Mucosa of descending colon (tissue), 3 donors: ENCODE measurements at regions not wholly inside any gene's neighbourhood (a gene's known extent, or its start where the extent isn't known, plus 50 kb on each side); places are given as distances from the start of the nearest gene placed in this dataset.

ENCODE experiments used
- ATAC-seq: fragments of 200-7000 bp; cut with Tn5 transposase; one replicate; pipeline ENCODE4 v1.9.1; 2020; ENCODE audit warnings: mild to moderate bottlenecking, moderate library complexity
- DNase-seq, 3 donors: peaks; one replicate each; pipeline ENCODE4 v3.0.0-alpha.2; 2020
- H3K36me3 ChIP-seq: fragments of 200-600 bp; one replicate; pipeline ENCODE4 v1.8.0; 2021; ENCODE audit warnings: low read depth, mild to moderate bottlenecking
- H3K4me1 ChIP-seq: fragments of 200-600 bp; one replicate; pipeline ENCODE4 v1.8.0; 2021; ENCODE audit warnings: low read depth, mild to moderate bottlenecking
- H3K4me3 ChIP-seq: fragments of 200-600 bp; one replicate; pipeline ENCODE4 v1.8.0; 2021; ENCODE audit warnings: mild to moderate bottlenecking
- H3K9me3 ChIP-seq: fragments of 200-600 bp; one replicate; pipeline ENCODE4 v1.8.0; 2021; ENCODE audit warnings: mild to moderate bottlenecking
- intact Hi-C, 2 donors: fragments of 100-400 bp; cut with DNase I in 1 of 2; cut with micrococcal nuclease in 1 of 2; formaldehyde crosslinking; loops; one replicate each; pipeline versions ENCODE4 v1.11.0 to v1.11.1; 2022; cut with DNase I, micrococcal nuclease
- TF ChIP-seq, protein P1 (sequence below): fragments of 200-600 bp; IDR thresholded peaks from one replicate; pipeline ENCODE4 v1.8.0; 2022; ENCODE audit warnings: antibody characterized with exemption, mild to moderate bottlenecking
- donor health status: DM: no; HTN: no; CAD: no; lungs with moderate emphysema.
- donor health status: DM: no; HTN: no; CAD: no.
- donor health status: DM: no; HTN: yes; CAD: no.

DNA sequence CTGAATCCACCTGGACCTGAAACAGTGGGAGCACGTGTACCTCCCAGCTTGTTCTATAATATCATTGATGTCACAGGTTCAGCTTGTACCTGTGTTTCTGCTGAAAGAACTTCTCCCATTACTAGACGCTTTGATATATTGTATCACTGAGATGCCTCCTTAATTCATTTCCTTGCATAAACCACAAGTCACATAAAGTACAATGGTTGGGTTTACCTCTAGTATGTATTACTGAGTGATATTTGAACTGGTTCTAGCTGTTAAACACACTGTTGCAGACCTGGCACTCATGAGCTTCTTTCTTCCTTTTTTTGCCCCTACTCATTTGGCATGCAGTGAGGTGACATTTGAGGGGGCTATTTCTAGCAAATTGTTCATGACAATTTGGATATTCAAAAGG, 106.6 kb upstream of the KLF14 start:
- TF ChIP-seq, protein P1, sequence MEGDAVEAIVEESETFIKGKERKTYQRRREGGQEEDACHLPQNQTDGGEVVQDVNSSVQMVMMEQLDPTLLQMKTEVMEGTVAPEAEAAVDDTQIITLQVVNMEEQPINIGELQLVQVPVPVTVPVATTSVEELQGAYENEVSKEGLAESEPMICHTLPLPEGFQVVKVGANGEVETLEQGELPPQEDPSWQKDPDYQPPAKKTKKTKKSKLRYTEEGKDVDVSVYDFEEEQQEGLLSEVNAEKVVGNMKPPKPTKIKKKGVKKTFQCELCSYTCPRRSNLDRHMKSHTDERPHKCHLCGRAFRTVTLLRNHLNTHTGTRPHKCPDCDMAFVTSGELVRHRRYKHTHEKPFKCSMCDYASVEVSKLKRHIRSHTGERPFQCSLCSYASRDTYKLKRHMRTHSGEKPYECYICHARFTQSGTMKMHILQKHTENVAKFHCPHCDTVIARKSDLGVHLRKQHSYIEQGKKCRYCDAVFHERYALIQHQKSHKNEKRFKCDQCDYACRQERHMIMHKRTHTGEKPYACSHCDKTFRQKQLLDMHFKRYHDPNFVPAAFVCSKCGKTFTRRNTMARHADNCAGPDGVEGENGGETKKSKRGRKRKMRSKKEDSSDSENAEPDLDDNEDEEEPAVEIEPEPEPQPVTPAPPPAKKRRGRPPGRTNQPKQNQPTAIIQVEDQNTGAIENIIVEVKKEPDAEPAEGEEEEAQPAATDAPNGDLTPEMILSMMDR: no peak
- intact Hi-C loops: no loop called here
- DNase-seq (no peak), ATAC-seq (no peak)
- Histone ChIP-seq H3K4me1 (no peaks in the 10 kb centered on the region), H3K36me3 (no peaks in the 10 kb centered on the region), H3K4me3 (no peak overlapping the region), H3K9me3 (no peaks in the 10 kb centered on the region)

DNA sequence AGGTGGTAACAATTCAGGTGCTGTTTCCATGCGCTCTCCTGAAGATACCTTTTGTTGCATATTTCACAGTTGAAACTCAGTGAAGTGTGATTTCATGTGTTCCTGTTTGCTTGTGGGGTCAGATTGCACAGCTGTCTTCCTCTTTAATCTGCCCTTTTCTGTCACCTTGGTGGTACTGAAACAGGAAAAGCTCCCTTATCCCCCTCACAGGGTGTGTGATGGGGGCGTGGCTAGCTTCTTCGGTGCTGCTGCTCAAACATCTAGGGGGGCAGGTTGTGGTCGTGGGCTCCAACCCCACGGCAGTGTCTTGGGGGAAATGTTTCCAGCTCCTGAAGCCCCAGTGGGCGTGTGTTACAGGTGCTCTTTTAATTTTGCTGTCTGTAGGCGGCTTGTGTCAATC, 107.4 kb upstream of the KLF14 start:
- intact Hi-C loops: no loop called here
- H3K9me3 ChIP-seq: no peaks in the 10 kb centered on the region
- no peak overlapping the region for H3K4me3 ChIP-seq
- DNase-seq (no peak), ATAC-seq (no peak)
- H3K36me3 ChIP-seq: no peaks in the 10 kb centered on the region
- H3K4me1 ChIP-seq: no peaks in the 10 kb centered on the region
- TF ChIP-seq, protein P1: no peak

DNA sequence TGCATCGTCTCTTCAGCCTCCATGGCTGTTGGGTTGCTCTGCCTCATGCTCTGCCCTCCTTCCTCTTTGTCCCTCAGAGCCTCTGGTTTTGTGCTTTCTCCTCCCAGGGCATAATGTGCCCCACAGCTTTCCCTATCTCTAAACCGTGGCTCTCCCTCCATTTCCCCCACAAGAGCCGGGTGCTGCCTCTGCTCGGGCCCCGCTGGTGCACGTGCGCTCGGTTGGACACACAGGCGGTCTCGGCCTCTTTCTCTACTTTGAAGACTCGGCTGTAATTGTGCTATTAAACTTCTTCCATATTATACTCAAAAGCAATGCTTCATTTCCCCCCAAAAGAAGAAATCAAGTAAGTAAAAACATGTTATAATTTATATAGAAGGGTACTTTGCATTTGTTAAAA, 109.7 kb upstream of the KLF14 start:
- no peaks in the 10 kb centered on the region for H3K9me3 ChIP-seq
- TF ChIP-seq, protein P1: no peak
- intact Hi-C loops: no loop called here
- no peak for DNase-seq
- H3K36me3 ChIP-seq: no peaks in the 10 kb centered on the region
- no peak overlapping the region for H3K4me3 ChIP-seq
- no peak for ATAC-seq
- no peaks in the 10 kb centered on the region for H3K4me1 ChIP-seq

DNA sequence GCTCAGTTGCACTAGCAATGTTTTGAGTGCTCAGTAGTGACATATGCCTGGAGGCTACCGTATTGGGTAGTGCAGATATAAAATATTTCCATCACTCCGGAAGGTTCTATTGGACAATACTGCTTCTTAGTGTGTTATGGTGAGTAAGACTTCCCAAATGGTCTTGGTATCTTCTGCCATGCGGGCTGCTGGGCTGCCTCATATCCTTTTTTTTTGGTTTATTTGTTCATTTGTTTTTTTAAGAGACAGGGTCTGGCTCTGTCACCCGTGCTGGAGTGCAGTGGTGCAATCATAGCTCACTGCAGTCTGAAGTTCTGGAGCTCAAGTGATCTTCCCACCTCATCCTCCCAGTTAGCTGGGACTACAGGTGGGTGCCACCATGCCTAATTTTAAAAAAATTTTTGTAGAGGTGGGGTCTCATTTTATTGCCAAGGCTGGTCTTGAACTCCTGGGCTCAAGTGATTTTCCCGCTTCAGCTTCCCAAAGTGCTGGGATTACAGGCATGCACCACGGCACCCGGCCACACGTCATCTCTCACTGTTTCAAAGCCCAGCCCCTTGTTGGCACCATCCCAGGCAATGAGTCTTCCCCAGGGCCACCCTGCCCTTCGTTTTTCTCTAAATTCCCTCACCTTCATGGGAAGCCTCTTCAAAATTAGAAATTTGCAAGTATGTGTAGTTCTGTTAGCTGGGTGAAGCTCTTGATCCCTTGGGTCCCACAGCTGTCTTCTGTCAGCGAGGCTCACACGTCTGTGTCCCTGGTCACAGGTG, 111.0 kb upstream of the KLF14 start:
- Histone ChIP-seq H3K4me3 (no peak overlapping the region), H3K36me3 (no peaks in the 10 kb centered on the region), H3K9me3 (no peaks in the 10 kb centered on the region), H3K4me1 (no peaks in the 10 kb centered on the region)
- TF ChIP-seq, protein P1: no peak
- no peak for DNase-seq
- intact Hi-C loops: no loop called here
- no peak for ATAC-seq

DNA sequence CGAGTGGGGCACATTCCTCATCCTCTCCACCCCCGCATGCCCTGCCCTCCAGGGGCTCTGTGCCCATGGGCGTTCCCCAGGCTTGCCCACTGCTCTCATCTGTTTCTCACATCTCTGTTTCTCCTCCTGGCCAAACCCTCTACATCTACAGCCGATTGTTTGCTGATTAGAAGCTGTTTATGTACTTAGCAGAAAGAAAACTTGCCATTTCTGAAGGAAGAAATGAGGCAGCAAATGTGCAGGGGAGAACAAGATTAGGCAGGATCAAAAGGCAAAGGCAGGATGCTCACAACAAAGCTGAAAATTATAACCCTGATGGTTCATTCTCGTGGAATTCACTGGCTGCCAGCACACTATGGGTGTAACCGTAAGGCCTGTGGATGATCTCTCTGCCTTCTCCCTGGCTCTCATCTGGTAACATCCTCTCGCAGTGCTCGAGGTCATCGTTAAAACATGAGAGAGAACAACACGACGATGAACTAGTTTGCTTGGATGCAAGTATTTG, 111.6 kb upstream of the KLF14 start:
- Histone ChIP-seq H3K4me3 (no peak overlapping the region), H3K9me3 (no peaks in the 10 kb centered on the region), H3K4me1 (no peaks in the 10 kb centered on the region), H3K36me3 (no peaks in the 10 kb centered on the region)
- TF ChIP-seq, protein P1: no peak
- intact Hi-C loops: no loop called here
- ATAC-seq: no peak
- no peak for DNase-seq
